IMR-90 (cell line): ENCODE measurements at regions not wholly inside any gene's neighbourhood (a gene's known extent, or its start where the extent isn't known, plus 50 kb on each side); places are given as distances from the start of the nearest gene placed in this dataset.

Experiments used
- BHLHE40 ChIP-seq: fragments of 150-350 bp; IDR thresholded peaks from 2 replicates; pipeline ENCODE4 v1.6.1; 2016; ENCODE audit warnings: mild to moderate bottlenecking, low read depth, low read length
- CTCF ChIP-seq: conservative IDR thresholded peaks from 2 replicates; pipeline ENCODE4 v1.5.1; 2012; ENCODE audit warnings: mild to moderate bottlenecking, low read depth, low read length, improper control_type of control experiment
- ELK1 ChIP-seq: fragments of 150-350 bp; IDR thresholded peaks from 2 replicates; pipeline ENCODE4 v1.6.1; 2016; ENCODE audit warnings: low read depth, mild to moderate bottlenecking, low read length, moderate library complexity, borderline replicate concordance
- POLR2A ChIP-seq: IDR thresholded peaks from 2 replicates; pipeline ENCODE4 v1.6.1; 2012; ENCODE audit warnings: mild to moderate bottlenecking, low read depth, low read length
- RCOR1 ChIP-seq: IDR thresholded peaks from 2 replicates; pipeline ENCODE4 v1.6.1; 2012; ENCODE audit warnings: mild to moderate bottlenecking, low read length, improper control_type of control experiment; ENCODE audit not compliant: insufficient replicate concordance
- RFX5 ChIP-seq: IDR thresholded peaks from 2 replicates; pipeline ENCODE4 v1.8.0; 2012; ENCODE audit warnings: low read depth, mild to moderate bottlenecking, low read length, moderate library complexity
- SMC3 ChIP-seq: fragments of 150-350 bp; IDR thresholded peaks from 2 replicates; pipeline ENCODE4 v1.6.1; 2016; ENCODE audit warnings: low read depth, mild to moderate bottlenecking, antibody characterized with exemption, low read length, moderate library complexity
- USF2 ChIP-seq: fragments of 150-350 bp; IDR thresholded peaks from 2 replicates; pipeline ENCODE4 v1.6.1; 2017; ENCODE audit warnings: mild to moderate bottlenecking, antibody characterized with exemption, low read length, low read depth

- TF ChIP-seq CTCF (no peak), POLR2A (no peak), BHLHE40 (no peak), SMC3 (no peak), RCOR1 (no peak), ELK1 (no peak), RFX5 (no peak), USF2 (no peak)
Observed at GRCh38 chr2:239700686-239701345, 300.0 kb upstream of the HDAC4 start.
